NB4 (cell line): ENCODE measurements at regions not wholly inside any gene's neighbourhood (a gene's known extent, or its start where the extent isn't known, plus 50 kb on each side); places are given as distances from the start of the nearest gene placed in this dataset.

Source experiments
- DNase-seq: peaks from one replicate; pipeline ENCODE4 v3.0.0; 2010; ENCODE audit warnings: low read depth
- H3K4me3 ChIP-seq: one replicate; pipeline ENCODE4 v1.5.1; 2011; ENCODE audit warnings: mild to moderate bottlenecking, low read depth, low read length, moderate library complexity
- CTCF ChIP-seq: IDR thresholded peaks from one replicate; pipeline ENCODE4 v1.5.1; 2012; ENCODE audit warnings: low read depth, low read length
- MAX ChIP-seq: IDR thresholded peaks from 2 replicates; pipeline ENCODE4 v1.6.1; 2011; ENCODE audit warnings: low read depth, low read length
- MYC ChIP-seq: IDR thresholded peaks from 2 replicates; pipeline ENCODE4 v1.6.1; 2011; ENCODE audit warnings: low read depth, low read length
- POLR2A ChIP-seq: IDR thresholded peaks from 2 replicates; pipeline ENCODE4 v1.6.1; 2011; ENCODE audit warnings: mild to moderate bottlenecking; ENCODE audit not compliant: insufficient read length; ENCODE audit errors: extremely low read depth

- TF ChIP-seq POLR2A (no peak), MAX (no peak), CTCF (no peak)
- H3K4me3 ChIP-seq, result no peak overlapping the region
- DNase-seq, result no peak
Observed at GRCh38 chr4:145278341-145279121, 98.1 kb upstream of the OTUD4 start.

GRCh38 chr4:145277011-145277410 lies 96.6 kb upstream of the OTUD4 start:
- TF ChIP-seq CTCF (no peak), MYC (no peak), POLR2A (no peak), MAX (no peak)
- DNase-seq, result no peak
- H3K4me3 ChIP-seq, result no peak overlapping the region

- no peak overlapping the region for H3K4me3 ChIP-seq
- no peak for DNase-seq
- no peak for TF ChIP-seq MYC
- TF ChIP-seq CTCF, result no peak
- TF ChIP-seq POLR2A, result no peak
- TF ChIP-seq MAX, result no peak
Observed at GRCh38 chr4:145276050-145276449, 95.7 kb upstream of the OTUD4 start.

GRCh38 chr4:145271194-145271593 lies 90.8 kb upstream of the OTUD4 start:
- no peak for DNase-seq
- TF ChIP-seq POLR2A, result no peak
- TF ChIP-seq MAX, result no peak
- TF ChIP-seq MYC, result no peak
- TF ChIP-seq CTCF, result no peak
- H3K4me3 ChIP-seq, result no peak overlapping the region

GRCh38 chr4:145266881-145267280 lies 86.5 kb upstream of the OTUD4 start:
- no peak for DNase-seq
- TF ChIP-seq POLR2A (no peak), CTCF (no peak), MAX (no peak), MYC (no peak)
- no peak overlapping the region for H3K4me3 ChIP-seq
